CD4-positive, alpha-beta T cell treated with Interleukin-21 for 1 hour (primary cell): ENCODE measurements at regions not wholly inside any gene's neighbourhood (a gene's known extent, or its start where the extent isn't known, plus 50 kb on each side); places are given as distances from the start of the nearest gene placed in this dataset.
"Not testable (repeated sequence)": the region's sequence is repeated elsewhere in the genome, so short reads cannot be mapped to it uniquely, and the experiment has no call there.

ENCODE experiments used
- DNase-seq: peaks from one replicate; pipeline ENCODE4 v3.0.0-alpha.2; 2020

- not testable (repeated sequence) for DNase-seq
Observed at GRCh38 chr2:95686056-95686825, 94.4 kb downstream of the TRIM43 start.

- DNase-seq: not testable (repeated sequence)
Observed at GRCh38 chr2:95687852-95688251, 96.1 kb downstream of the TRIM43 start.

- DNase-seq: not testable (repeated sequence)
Observed at GRCh38 chr2:95691210-95691609, 99.4 kb downstream of the TRIM43 start.

GRCh38 chr2:95693071-95693846, 101.5 kb downstream of the TRIM43 start:
- DNase-seq: not testable (repeated sequence)

GRCh38 chr2:95695613-95696012, 103.8 kb downstream of the TRIM43 start:
- DNase-seq: no peak

GRCh38 chr2:95698146-95698545, 106.3 kb downstream of the TRIM43 start:
- no peak for DNase-seq

GRCh38 chr2:95699201-95700184, 107.7 kb downstream of the TRIM43 start:
- not testable (repeated sequence) for DNase-seq

- peak; percentile 15 for DNase-seq
Observed at GRCh38 chr2:95700519-95700918, 108.7 kb downstream of the TRIM43 start.

GRCh38 chr2:95702471-95702870, 110.7 kb downstream of the TRIM43 start:
- no peak for DNase-seq

GRCh38 chr2:95707161-95707560, 115.4 kb downstream of the TRIM43 start:
- DNase-seq: not testable (repeated sequence)

- DNase-seq: no peak
Observed at GRCh38 chr2:95707837-95708236, 116.0 kb downstream of the TRIM43 start.

GRCh38 chr2:95709831-95710230, 118.0 kb downstream of the TRIM43 start:
- no peak for DNase-seq

- DNase-seq: not testable (repeated sequence)
Observed at GRCh38 chr2:95713470-95714177, 121.8 kb downstream of the TRIM43 start.

GRCh38 chr2:95714398-95714797, 122.6 kb downstream of the TRIM43 start:
- not testable (repeated sequence) for DNase-seq

GRCh38 chr2:95719473-95720060, 127.8 kb downstream of the TRIM43 start:
- no peak for DNase-seq

GRCh38 chr2:95721726-95722125, 129.9 kb downstream of the TRIM43 start:
- DNase-seq: no peak

- DNase-seq: no peak
Observed at GRCh38 chr2:95722131-95722697, 130.4 kb downstream of the TRIM43 start.

GRCh38 chr2:95723627-95724210, 131.9 kb downstream of the TRIM43 start:
- DNase-seq: not testable (repeated sequence)

GRCh38 chr2:95725191-95725590, 133.4 kb downstream of the TRIM43 start:
- not testable (repeated sequence) for DNase-seq

- not testable (repeated sequence) for DNase-seq
Observed at GRCh38 chr2:95725677-95726076, 133.9 kb downstream of the TRIM43 start.

GRCh38 chr2:95727420-95727819, 135.6 kb downstream of the TRIM43 start:
- DNase-seq: not testable (repeated sequence)
